Fibroblast of the conjunctiva (primary cell): ENCODE measurements at regions not wholly inside any gene's neighbourhood (a gene's known extent, or its start where the extent isn't known, plus 50 kb on each side); places are given as distances from the start of the nearest gene placed in this dataset.
"Not testable (repeated sequence)": the region's sequence is repeated elsewhere in the genome, so short reads cannot be mapped to it uniquely, and the experiment has no call there.

Experiments used
- DNase-seq: peaks from one replicate; pipeline ENCODE4 v3.0.0-alpha.2; 2010; ENCODE audit warnings: low read depth

DNA sequence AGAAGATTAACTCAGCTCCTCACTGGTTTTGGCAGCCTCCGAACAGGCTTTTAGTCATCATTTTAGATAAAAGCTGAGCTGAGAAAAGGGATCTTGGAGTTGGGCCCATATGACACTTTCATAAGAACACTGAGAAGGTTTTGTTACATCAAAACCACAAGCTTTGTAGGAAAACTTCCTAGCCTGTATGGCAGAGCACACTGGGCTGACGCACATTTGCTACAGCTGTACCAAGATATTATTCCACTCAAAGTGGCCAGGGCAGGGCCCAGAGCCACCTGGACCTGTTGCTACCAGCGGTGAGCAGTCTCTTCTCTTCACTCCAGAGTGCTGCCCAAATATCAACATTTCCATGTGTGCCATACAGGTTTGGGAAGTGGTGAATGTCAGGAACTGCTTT is 160.5 kb upstream of the CCDC54 start:
- peak; percentile 89 for DNase-seq

DNA sequence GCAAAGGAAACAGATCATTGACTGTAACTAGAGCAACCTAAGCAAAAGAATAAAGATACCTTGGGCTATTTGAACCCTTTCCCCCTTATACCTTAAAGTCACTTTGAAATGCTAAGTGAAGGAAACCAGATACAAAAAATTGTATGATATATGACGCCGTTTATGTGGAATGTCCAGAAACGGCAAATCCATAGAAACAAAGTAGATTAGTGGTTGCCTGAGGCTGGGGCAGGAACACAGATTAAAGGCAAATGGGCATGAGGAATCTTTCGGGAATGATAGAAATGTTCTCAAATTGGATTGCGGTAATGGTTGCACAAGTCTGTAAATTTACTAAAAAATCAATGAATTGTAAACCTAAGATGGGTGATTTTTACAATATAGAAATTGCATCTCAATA is 160.1 kb upstream of the CCDC54 start:
- peak; percentile 87 for DNase-seq

DNA sequence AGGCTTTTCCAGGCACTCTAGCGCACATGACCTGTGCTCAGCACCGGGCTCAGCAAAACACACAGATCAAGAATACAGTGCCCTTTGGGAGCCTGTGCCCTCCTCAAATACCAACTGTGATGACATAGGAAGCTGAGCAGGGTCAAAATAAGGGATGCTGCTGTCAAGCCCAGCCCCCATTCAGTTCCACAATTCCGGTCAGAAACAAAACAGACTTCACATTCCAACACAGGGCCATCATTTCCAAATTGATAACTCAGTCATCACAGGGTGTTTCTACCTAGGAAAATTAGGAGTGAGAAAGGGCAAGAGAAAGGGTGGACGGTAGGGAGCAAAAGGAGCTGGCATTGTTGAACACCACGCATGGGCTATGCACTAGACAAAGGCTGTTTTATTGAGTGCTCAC is 158.4 kb upstream of the CCDC54 start:
- DNase-seq = no peak

DNA sequence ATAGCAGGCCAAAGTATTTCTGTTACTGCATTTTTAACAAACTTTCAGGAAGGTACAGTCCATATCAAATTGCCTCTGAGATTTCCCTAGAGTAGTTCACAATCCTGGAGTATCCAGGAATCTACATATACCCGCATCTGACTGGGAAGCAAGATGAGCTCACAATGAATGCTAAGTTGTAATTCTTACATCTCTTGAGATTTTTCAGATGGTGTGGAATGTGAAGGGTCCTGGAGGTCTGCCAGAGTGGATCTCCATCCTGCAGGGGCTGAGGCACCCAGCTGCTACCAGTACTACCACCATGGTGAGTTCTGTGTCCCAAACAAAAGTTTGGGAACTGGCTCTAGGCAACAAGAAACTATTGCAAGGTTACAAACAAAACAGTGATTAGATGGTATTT is 156.7 kb upstream of the CCDC54 start:
- no peak for DNase-seq

DNA sequence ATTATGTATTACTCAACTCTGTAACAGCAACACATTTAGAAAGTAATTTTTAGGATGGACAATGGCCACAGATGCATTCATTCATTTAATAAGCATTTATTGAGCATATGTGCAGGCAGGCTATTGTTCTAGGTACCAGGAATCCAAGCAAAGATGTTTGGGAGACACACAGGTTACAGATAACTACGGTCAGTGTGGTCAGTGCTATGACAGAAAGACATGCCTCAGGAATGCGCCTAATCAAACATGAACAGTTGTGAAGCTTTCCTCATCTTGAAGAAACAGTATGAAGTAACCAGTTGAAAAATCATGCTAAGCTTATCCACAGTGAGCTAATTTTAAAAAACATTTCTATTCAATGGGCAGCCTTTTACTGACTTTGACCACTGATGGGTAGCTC is 155.4 kb upstream of the CCDC54 start:
- DNase-seq = no peak

DNA sequence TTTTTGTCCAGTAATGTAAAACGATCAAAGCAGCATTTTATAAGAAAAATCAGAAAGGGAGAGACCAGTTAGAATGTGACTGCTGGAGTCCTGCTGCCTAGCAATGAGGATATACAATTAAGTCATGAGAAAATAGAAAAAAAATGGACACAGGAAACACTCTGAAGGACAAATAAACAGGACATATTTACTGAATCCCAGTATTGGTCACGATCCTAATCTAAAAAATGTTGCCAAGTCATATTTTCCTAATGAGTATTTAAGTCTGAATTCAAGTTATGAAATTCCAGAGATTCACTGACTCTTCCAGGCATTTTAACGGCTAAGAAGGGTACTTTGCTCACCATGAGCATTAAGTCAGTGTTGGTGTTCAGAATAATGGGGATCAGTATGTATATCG is 154.3 kb upstream of the CCDC54 start:
- DNase-seq = no peak

DNA sequence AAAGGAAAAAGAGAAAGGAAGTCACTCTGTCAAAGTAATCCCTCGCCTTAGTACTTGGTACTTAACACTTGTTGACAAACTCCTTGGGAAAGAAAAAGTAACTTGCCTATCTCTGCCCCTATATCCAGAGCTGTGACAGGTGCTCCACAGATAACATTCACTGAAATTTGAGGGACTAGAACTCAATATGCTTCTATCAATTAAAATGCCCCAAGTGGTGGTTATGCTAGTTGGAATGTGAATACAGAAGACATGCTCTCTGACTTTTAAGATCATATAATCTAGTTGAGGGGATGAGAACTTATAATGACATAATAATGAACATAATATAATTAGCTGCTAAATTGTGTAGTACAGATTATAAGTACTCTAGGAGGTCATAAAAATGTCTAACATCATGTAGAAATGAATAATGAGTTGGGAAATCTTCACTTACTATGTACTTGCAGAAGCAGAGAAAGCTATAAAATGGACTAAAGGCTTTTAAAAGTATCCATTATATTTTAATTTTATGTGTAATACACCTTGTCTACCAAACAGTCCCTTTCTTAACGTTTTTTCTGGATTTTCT is 153.1 kb upstream of the CCDC54 start:
- no peak for DNase-seq

DNA sequence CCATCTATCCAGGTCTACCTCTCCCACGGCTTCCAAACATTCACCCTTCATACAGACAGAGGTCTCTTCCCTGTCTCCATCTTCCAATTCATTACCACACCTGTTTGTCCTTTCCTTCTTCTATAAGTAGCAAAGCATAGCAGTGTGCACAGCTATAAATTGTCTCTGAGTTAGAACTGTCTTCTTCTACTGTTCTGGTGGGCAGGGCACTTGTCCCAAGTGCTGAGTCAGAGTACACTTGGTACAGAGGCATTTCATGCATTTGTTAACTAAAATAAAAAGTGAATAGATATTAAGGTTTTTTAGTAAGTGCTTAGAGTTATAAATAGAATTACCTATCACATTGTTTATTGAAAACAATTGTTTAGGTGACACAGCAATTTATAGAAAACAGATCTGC is 150.1 kb upstream of the CCDC54 start:
- DNase-seq = no peak

DNA sequence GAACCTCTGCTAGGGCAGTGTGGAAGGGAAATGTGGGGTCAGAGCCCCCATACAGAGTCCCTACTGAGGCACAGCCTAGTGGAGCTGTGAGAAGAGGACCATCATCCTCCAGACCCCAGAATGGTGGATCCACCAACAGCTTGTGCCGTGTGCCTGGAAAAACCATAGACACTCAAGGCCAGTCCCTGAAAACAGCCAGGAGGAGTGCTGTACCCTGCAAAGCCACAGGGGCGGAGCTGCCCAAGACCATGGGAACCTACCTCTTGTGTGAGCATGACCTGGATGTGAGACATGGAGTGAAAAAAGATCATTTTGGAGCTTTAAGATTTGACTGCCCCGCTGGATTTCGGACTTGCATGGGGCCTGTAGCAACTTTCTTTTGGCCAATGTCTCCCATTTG is 143.4 kb upstream of the CCDC54 start:
- DNase-seq = not testable (repeated sequence)

DNA sequence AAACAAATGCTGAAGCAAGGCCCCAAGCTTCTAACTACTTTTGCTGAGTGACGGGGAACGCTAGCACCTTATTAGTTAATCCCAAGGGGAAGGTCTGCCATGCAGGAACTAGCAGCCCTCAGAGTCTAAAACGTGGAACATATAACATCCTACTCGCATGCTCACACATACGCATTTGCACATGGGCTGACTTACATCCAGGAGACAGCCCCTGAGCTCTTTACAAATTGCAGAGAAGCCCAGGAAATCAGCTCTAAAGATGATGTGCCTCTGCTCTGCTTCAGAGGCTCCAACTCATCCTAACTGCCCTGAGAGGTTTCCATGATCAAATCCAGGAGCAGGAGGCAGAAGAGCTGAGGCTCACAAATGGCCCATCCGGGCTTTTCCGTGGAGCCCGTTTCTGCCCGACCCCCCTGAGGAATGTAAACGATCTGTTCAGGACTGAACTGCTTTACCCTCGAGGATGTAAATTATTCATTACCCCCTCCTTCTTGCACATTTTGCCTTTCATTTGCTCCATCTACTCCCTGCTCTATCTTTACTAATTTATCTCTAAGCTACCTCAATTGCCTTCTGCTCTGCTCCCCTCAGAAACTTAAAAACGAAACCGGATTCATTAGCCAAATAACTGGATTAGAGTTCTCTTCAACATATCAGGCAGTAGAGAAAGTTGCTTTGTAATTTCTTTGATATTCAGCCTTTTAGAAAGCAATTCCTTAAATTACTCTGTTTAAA is 141.9 kb upstream of the CCDC54 start:
- no peak for DNase-seq

DNA sequence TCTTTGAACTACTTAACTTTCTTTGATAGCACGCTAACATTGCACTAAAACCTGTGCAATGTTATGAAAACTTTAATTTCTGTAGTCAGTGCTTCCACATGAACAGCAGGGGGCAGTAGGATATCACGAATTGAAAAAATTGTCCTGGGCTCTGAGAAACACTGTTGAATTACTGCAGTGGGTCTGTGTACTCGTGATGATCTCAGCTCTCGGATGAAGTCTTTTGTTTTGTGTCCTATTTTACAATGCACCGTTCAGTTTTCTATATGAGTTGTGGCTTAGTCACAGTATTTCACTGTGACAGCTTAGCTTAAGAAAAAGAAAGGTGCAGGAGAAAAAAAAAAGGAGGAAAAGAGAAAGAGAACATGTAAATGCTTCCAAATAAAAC is 141.3 kb upstream of the CCDC54 start:
- DNase-seq = peak; percentile 81

DNA sequence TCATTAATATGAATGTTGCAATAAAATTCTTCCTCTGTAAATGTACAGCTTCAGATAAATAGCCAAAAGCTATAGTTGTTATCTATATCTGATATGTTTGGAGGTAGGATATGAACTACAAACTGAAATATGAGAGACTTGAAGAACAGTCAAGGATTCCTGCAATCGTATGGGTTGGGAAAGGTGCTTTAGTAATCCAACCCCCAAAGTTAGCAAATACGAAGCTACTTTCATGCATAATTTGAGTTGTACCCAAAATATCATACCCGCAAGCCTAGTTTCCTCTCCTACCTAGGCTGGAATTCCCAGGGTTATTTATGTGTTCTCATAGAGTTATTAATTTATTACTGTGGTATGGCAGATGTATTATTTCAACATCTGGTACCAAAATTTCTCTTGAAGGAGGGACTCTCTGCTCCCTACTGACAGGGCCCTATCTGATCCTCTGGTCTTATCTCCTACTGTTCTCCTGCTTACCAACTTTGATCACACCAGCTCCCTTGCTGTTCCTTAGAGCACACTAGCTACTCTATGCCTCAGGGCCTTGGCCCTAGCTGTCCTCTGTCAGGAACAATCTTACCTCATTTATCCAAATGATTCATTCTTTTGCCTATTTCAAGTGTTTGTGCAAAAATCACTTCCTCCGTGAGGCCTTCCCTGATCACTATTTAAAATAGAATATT is 140.4 kb upstream of the CCDC54 start:
- DNase-seq = no peak

DNA sequence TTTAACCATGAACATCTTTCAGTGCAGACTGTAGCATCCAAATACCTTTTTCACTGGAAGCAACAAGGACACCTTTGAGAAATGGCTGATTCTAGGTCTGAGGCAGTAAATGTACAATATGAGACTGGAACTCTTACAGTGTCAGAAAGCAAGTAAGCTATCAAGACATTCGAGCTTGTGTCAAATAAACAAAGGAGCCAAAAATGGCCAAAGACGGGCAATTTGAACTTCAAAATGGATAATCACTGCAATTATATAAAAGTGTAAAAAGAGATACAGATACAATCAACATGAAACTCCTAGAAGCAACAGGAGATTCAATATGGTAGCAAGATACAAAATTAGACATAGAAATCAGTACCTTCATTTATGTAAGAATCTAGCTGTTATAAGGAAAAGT is 138.5 kb upstream of the CCDC54 start:
- no peak for DNase-seq

DNA sequence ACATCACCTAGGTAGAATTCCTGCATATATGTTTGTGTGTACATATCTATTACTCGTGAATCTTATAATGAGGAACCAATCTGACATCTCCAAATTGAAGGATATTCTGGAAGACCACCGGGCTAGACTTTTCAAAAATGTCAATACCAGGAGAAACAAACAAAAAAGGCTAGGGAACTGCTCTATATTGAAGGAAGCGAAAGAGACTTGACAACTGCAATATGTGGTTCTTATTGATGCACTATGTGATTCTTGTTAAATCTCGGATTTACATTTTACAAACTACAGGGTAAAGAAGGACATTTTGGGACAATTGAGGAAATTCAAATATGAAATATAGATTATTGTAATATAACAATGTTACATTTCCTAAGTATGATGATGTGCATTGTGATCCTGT is 137.5 kb upstream of the CCDC54 start:
- DNase-seq = no peak

DNA sequence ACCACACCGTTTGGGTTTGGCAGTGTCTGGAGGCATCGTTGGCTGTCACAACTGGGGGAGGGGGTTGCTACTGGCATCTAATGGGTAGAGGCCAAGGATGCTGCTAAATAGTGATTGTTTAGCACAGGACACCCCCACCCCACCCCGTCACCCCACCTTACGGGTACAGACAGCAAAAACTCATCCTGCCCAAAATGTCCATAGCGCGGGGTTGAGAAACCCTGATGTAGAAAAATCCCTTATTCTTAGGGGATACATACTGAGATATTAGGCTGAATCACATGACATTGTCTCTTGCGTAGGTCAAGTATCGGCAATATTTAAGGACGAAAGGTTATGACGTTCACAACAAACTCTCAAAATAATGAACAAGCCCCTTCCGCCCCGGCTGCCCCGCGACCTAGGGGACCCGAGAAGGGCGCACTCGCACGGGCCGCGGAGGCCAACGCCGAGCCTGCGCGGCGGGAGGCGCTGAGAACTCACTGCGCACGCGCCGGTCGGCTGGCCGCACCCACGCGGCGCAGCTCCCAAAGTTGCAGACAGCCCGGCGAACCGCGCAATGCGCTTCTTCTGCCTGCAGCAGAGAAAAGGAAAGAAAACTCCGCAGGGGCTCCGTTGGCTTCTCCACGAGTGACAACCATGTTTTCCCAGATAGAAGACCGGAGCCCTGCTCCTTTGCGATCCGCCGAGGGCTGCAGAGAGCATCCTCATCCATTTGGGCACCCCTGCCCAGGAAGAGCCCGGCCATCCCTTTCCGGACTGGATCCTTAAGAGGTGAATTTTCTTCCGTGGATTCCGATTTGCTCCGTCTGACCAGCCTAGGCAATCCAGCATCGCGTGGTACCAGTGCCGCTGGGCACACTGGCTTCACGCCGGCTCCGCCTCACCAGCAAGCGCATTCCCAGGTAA is 136.8 kb upstream of the CCDC54 start:
- DNase-seq = peak; percentile 62

DNA sequence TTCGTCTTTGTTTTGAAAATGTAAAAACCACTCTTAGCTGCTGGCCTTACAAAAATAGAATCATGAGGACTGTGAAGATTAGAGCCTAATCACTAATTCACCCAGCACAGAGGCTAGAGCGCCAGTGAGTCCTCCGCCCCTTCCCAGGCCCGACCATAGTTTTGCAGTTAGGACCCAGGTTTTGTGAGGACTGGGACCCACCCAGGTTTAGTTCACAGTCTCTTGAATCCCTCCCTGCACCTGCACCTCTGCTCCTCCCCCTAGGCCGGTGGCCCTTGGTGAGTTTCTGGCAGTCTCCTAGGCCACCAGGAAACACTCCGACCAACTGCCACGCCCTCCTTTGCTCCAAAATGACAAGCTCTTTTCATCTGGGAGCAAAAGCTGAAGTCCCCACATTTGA is 136.0 kb upstream of the CCDC54 start:
- no peak for DNase-seq

DNA sequence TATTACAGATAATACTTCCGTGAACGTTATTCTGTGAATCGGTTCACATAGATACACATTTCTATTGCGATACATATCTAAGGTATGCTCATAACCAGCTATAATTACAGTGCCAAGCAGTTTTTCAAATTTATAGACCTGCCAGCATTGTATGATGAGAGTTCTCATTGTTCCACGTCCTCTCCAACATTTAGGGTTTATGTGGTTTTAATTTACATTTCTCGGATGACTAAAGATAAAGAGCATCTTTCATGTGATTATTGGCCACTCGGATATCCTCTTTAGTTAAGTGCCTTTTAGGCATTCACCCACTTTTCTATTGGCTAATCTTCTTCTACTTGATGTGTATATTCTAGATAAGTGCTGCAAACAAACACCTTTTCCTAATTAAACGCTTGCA is 134.7 kb upstream of the CCDC54 start:
- no peak for DNase-seq

DNA sequence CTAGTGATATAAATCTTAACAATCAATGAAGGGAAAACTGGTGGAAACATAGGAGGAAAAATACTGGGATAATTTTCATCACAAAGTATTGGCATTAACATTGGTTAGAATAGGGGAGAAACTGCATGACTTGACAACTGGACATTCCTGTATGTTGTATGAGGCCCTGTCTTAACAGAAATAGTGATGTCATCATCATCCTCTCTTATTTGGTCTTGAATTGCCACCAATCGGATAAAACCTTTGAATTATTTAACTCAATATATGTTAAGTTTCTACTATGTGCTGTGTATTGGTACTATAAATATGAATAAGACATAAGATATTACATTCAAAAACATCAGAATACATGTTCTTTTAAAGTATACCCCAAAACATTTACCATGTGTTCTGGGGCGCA is 130.1 kb upstream of the CCDC54 start:
- DNase-seq = no peak

DNA sequence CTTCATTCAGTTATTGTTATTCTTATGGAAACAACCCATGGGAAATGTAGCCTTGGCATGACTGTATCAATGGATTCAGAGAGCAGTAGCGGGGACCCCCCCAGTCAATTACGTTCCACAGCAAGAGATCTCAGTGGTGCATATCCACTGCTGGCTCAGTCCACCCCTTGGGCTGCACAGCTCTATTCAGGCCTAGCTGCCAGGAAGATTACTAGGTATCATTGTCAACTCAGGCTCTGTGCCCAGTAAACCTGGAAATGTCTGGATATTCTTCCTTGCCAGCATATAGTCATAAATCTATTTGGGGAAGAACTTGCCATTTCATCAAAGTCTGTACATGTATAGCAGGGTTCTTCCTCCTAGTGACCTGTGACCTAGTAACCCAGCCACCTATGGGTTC is 128.1 kb upstream of the CCDC54 start:
- DNase-seq = no peak

DNA sequence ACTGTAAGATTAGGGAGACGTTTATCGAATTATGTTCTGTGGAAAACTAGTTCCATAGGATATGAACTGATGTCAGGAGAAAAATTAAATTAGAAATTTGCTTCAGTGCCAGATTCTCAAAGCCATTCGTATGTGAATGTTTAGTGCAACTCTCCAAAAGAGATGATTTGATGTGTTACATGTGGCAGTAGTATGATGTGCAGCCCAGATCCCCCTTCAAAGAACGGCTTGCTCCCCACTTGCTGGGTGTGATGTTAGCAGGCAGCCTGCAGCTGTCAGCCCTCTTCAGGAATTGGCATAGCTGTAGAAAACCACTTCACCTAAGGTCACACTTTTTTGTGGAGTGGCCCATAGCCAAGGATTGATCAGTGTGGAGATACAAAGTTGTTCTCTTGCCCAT is 127.0 kb upstream of the CCDC54 start:
- no peak for DNase-seq

DNA sequence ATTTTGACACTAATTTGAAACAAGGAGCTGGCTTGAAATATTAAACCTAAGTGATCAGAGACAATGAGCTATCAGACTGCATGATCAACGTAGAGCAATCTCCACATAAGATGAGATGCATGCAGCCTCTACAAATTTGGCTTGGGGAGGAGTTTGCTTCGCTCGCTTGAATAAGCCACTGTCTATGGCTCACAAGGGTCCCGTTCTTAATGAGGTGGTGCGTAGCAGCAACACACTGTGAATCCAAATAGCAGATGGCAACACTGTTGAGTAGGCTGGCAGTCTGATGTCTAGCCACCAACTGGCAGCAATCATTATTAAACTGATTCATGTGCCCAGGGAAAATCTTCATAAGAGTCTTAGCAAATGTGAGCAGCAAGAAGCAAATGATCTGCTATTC is 125.4 kb upstream of the CCDC54 start:
- no peak for DNase-seq

DNA sequence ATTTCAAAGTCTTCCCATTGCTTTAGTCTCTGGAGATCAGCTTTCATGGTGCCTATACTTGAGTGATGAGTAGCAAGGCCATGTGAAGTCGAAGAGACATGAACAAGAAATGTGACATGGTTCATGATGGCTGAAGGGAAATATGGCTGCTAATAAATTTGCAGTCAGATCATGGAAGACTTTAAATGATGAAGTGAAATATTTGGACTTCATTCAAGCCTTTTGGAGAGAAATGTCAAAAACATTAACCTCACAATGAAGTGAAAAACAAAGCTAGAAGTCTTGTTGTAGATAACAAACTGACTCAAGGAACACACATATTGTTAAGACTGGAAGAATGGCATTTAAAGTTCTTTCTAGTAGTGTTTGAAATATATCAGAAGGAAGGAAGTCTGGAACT is 120.3 kb upstream of the CCDC54 start:
- DNase-seq = no peak

DNA sequence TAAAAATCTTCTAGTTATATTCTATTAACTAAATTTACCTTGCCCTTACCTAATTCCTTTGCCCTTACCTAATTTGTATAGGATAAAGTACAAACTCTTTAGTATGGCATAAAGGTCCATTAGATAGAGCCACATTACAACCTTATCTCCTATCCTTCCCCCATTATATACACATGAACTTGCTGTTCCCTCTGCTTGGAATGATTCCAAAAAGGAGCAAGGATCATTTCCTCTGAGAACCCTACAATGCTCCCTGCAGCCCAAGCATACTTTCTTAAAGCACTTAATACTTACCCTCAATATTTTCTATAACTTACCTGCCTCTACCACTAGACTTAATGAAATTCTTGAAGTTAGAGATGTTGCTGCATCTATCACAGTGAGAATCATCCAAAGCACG is 118.9 kb upstream of the CCDC54 start:
- no peak for DNase-seq
